Uterus (tissue), 2 donors: ENCODE measurements at regions not wholly inside any gene's neighbourhood (a gene's known extent, or its start where the extent isn't known, plus 50 kb on each side); places are given as distances from the start of the nearest gene placed in this dataset.

ENCODE experiments used
- POLR2A ChIP-seq, 2 donors: fragments of 450-650 bp; IDR thresholded peaks; one replicate each; pipeline ENCODE4 v1.6.1; 2016; ENCODE audit warnings: antibody characterized with exemption in 2 of 2, mild to moderate bottlenecking in 1 of 2, moderate library complexity in 1 of 2
- TF ChIP-seq, protein P1 (sequence below), 4 experiments: fragments of 200-600 bp in 2 of 4; fragments of 450-650 bp in 2 of 4; sonication (generic) in 2 of 4; IDR thresholded peaks; one replicate each; pipeline ENCODE4 v1.5.1; 2016 to 2019; ENCODE audit warnings: antibody characterized with exemption in 4 of 4, mild to moderate bottlenecking in 2 of 4, moderate library complexity in 1 of 4

- TF ChIP-seq, protein P1, sequence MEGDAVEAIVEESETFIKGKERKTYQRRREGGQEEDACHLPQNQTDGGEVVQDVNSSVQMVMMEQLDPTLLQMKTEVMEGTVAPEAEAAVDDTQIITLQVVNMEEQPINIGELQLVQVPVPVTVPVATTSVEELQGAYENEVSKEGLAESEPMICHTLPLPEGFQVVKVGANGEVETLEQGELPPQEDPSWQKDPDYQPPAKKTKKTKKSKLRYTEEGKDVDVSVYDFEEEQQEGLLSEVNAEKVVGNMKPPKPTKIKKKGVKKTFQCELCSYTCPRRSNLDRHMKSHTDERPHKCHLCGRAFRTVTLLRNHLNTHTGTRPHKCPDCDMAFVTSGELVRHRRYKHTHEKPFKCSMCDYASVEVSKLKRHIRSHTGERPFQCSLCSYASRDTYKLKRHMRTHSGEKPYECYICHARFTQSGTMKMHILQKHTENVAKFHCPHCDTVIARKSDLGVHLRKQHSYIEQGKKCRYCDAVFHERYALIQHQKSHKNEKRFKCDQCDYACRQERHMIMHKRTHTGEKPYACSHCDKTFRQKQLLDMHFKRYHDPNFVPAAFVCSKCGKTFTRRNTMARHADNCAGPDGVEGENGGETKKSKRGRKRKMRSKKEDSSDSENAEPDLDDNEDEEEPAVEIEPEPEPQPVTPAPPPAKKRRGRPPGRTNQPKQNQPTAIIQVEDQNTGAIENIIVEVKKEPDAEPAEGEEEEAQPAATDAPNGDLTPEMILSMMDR (IDR thresholded peaks at IDR 0.05): no peak
- TF ChIP-seq POLR2A (IDR thresholded peaks at IDR 0.05): no peak
Measured at GRCh38 chr2:17416884-17417391, 101.3 kb downstream of the RAD51AP2 start.
